K562 (cell line): ENCODE measurements at regions not wholly inside any gene's neighbourhood (a gene's known extent, or its start where the extent isn't known, plus 50 kb on each side); places are given as distances from the start of the nearest gene placed in this dataset.

Experiments
- BDP1 ChIP-seq: IDR thresholded peaks from 3 replicates; pipeline ENCODE4 v1.6.1; 2011; ENCODE audit not compliant: insufficient read length, insufficient read depth
- CBFA2T3 ChIP-seq: fragments of 450-650 bp; IDR thresholded peaks from 2 replicates; pipeline ENCODE4 v1.6.1; 2017
- EGR1 ChIP-seq: fragments of 450-650 bp; conservative IDR thresholded peaks from 2 replicates; pipeline ENCODE4 v1.6.1; 2017; ENCODE audit warnings: mild to moderate bottlenecking
- FOXA3 ChIP-seq, 2 experiments: fragments of 450-650 bp in 1 of 2; sonication (generic) in 1 of 2; formaldehyde crosslinking; IDR thresholded peaks in 1 of 2; conservative IDR thresholded peaks in 1 of 2; 2 replicates each; pipeline versions ENCODE4 v1.4.0 to v1.8.0; 2020 to 2022; ENCODE audit warnings: mild to moderate bottlenecking in 2 of 2, missing genetic modification reagents in 1 of 2
- HOXB6 ChIP-seq: fragments of 250-450 bp; sonication (Bioruptor Pico); IDR thresholded peaks from 2 replicates; pipeline ENCODE4 v1.5.1; 2022; ENCODE audit warnings: mild to moderate bottlenecking, borderline replicate concordance
- POLR3A ChIP-seq: IDR thresholded peaks from 2 replicates; pipeline ENCODE4 v1.6.1; 2011; ENCODE audit warnings: borderline replicate concordance, mild to moderate bottlenecking, moderate library complexity; ENCODE audit not compliant: insufficient read length, insufficient read depth; ENCODE audit errors: extremely low read depth
- RBM15 ChIP-seq: fragments of 200-400 bp; formaldehyde crosslinking; IDR thresholded peaks from 2 replicates; pipeline ENCODE4 v1.6.1; 2018; ENCODE audit warnings: mild to moderate bottlenecking, low read length, moderate library complexity; ENCODE audit not compliant: insufficient read depth
- TF ChIP-seq, protein P1 (sequence below): sonication (generic); formaldehyde crosslinking; IDR thresholded peaks from 2 replicates; pipeline ENCODE4 v1.8.1; 2023; ENCODE audit warnings: missing genetic modification reagents, mild to moderate bottlenecking, borderline replicate concordance
- TF ChIP-seq, protein P2 (sequence below): fragments of 200-600 bp; sonication (generic); IDR thresholded peaks from one replicate; pipeline ENCODE4 v1.6.1; 2012; ENCODE audit warnings: mild to moderate bottlenecking, low read depth, low read length, inconsistent platforms

DNA sequence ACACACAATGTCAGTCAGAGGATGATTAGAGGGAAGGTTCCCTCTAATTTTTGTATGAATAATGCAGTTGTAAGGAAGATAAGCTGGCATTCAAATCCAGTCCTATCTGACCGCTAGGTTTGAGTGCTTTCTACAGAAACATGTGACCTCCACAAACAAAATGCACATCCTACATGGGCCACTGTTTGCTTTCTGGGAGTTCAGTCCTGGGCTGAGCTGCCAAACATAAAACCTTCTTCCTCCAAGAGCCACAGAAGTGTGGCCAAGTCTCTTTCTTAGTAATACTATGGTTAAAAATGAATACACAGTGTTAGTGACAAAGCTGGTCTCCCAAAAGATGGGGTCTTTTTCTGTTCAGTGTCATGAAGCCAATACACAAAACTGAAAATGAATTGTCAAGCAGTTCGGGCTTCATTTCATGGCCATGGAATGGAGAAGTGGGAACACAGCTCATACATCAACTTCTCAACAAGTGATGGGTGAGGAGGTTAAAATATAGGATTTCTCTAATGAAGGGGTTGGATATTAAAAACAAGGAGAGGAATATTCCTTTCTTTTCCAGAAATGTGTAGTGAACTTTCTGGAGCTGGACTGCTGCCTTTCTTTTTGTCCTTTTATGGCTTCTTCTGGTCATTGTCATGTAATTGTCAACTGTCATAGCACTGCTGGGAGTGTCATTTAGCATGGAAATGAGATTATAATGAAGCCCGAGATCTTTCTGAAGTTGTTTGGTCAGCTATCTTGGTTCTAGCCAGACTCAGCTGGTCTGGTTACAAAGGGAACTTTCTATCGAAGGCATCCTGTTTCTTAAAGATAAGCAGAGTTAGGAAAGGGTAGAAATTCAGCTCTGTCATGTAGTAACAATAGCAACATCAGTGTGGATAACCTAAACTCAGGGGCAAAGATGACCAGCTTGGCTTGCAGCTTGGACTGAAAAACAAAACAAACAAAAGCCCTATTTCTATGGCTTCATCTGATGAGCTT lies 135.1 kb downstream of the CHD1L start (continued):
- TF ChIP-seq, protein P1, sequence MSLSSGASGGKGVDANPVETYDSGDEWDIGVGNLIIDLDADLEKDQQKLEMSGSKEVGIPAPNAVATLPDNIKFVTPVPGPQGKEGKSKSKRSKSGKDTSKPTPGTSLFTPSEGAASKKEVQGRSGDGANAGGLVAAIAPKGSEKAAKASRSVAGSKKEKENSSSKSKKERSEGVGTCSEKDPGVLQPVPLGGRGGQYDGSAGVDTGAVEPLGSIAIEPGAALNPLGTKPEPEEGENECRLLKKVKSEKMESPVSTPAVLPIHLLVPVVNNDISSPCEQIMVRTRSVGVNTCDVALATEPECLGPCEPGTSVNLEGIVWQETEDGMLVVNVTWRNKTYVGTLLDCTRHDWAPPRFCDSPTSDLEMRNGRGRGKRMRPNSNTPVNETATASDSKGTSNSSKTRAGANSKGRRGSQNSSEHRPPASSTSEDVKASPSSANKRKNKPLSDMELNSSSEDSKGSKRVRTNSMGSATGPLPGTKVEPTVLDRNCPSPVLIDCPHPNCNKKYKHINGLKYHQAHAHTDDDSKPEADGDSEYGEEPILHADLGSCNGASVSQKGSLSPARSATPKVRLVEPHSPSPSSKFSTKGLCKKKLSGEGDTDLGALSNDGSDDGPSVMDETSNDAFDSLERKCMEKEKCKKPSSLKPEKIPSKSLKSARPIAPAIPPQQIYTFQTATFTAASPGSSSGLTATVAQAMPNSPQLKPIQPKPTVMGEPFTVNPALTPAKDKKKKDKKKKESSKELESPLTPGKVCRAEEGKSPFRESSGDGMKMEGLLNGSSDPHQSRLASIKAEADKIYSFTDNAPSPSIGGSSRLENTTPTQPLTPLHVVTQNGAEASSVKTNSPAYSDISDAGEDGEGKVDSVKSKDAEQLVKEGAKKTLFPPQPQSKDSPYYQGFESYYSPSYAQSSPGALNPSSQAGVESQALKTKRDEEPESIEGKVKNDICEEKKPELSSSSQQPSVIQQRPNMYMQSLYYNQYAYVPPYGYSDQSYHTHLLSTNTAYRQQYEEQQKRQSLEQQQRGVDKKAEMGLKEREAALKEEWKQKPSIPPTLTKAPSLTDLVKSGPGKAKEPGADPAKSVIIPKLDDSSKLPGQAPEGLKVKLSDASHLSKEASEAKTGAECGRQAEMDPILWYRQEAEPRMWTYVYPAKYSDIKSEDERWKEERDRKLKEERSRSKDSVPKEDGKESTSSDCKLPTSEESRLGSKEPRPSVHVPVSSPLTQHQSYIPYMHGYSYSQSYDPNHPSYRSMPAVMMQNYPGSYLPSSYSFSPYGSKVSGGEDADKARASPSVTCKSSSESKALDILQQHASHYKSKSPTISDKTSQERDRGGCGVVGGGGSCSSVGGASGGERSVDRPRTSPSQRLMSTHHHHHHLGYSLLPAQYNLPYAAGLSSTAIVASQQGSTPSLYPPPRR (CRISPR knock-in tag), result no peak
- TF ChIP-seq, protein P2, sequence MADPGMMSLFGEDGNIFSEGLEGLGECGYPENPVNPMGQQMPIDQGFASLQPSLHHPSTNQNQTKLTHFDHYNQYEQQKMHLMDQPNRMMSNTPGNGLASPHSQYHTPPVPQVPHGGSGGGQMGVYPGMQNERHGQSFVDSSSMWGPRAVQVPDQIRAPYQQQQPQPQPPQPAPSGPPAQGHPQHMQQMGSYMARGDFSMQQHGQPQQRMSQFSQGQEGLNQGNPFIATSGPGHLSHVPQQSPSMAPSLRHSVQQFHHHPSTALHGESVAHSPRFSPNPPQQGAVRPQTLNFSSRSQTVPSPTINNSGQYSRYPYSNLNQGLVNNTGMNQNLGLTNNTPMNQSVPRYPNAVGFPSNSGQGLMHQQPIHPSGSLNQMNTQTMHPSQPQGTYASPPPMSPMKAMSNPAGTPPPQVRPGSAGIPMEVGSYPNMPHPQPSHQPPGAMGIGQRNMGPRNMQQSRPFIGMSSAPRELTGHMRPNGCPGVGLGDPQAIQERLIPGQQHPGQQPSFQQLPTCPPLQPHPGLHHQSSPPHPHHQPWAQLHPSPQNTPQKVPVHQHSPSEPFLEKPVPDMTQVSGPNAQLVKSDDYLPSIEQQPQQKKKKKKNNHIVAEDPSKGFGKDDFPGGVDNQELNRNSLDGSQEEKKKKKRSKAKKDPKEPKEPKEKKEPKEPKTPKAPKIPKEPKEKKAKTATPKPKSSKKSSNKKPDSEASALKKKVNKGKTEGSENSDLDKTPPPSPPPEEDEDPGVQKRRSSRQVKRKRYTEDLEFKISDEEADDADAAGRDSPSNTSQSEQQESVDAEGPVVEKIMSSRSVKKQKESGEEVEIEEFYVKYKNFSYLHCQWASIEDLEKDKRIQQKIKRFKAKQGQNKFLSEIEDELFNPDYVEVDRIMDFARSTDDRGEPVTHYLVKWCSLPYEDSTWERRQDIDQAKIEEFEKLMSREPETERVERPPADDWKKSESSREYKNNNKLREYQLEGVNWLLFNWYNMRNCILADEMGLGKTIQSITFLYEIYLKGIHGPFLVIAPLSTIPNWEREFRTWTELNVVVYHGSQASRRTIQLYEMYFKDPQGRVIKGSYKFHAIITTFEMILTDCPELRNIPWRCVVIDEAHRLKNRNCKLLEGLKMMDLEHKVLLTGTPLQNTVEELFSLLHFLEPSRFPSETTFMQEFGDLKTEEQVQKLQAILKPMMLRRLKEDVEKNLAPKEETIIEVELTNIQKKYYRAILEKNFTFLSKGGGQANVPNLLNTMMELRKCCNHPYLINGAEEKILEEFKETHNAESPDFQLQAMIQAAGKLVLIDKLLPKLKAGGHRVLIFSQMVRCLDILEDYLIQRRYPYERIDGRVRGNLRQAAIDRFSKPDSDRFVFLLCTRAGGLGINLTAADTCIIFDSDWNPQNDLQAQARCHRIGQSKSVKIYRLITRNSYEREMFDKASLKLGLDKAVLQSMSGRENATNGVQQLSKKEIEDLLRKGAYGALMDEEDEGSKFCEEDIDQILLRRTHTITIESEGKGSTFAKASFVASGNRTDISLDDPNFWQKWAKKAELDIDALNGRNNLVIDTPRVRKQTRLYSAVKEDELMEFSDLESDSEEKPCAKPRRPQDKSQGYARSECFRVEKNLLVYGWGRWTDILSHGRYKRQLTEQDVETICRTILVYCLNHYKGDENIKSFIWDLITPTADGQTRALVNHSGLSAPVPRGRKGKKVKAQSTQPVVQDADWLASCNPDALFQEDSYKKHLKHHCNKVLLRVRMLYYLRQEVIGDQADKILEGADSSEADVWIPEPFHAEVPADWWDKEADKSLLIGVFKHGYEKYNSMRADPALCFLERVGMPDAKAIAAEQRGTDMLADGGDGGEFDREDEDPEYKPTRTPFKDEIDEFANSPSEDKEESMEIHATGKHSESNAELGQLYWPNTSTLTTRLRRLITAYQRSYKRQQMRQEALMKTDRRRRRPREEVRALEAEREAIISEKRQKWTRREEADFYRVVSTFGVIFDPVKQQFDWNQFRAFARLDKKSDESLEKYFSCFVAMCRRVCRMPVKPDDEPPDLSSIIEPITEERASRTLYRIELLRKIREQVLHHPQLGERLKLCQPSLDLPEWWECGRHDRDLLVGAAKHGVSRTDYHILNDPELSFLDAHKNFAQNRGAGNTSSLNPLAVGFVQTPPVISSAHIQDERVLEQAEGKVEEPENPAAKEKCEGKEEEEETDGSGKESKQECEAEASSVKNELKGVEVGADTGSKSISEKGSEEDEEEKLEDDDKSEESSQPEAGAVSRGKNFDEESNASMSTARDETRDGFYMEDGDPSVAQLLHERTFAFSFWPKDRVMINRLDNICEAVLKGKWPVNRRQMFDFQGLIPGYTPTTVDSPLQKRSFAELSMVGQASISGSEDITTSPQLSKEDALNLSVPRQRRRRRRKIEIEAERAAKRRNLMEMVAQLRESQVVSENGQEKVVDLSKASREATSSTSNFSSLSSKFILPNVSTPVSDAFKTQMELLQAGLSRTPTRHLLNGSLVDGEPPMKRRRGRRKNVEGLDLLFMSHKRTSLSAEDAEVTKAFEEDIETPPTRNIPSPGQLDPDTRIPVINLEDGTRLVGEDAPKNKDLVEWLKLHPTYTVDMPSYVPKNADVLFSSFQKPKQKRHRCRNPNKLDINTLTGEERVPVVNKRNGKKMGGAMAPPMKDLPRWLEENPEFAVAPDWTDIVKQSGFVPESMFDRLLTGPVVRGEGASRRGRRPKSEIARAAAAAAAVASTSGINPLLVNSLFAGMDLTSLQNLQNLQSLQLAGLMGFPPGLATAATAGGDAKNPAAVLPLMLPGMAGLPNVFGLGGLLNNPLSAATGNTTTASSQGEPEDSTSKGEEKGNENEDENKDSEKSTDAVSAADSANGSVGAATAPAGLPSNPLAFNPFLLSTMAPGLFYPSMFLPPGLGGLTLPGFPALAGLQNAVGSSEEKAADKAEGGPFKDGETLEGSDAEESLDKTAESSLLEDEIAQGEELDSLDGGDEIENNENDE, result no peak
- TF ChIP-seq RBM15 (no peak), HOXB6 (no peak), BDP1 (no peak), CBFA2T3 (peak; percentile 97), POLR3A (no peak), FOXA3 (CRISPR knock-in tag; conservative IDR thresholded peaks at IDR 0.05 in 1 of 2, IDR thresholded peaks at IDR 0.05 in 1 of 2) (no peak; a peak in 1 of 4 replicates), EGR1 (no peak)
